ENCODE measurements at regions not wholly inside any gene's neighbourhood (a gene's known extent, or its start where the extent isn't known, plus 50 kb on each side); places are given as distances from the start of the nearest gene placed in this dataset.

DNA sequence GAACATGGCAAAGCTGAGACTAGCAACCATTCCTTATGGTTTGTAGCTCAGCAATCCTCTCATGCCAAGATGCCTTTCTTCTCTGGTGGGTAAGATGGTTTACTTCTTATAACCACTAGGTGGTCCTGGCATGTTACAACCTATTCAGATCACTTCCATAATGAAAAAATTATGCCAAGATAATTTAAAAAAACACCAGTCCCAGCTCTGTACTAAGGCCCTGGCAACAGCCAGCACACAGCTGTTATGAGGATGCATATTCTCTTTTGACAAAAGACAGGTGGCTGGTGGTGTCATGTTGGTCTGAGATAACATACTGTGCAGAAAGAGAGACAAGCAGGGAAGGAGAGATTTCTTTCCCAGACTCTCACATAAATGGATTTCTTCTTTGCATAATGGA lies 65.7 kb upstream of the FRMD4B start:
- Mint-ChIP-seq H3K27me3 (no peaks in the 10 kb centered on the region), H3K9me3 (no peaks in the 10 kb centered on the region), H3K36me3 (no peaks in the 10 kb centered on the region), H3K4me1 (no peaks in the 10 kb centered on the region), H3K4me3 (no peak overlapping the region), H3K27ac (no peak overlapping the region)
- ATAC-seq (ENCODE audit: low read depth) (no peak), DNase-seq (ENCODE audit: low spot score in 2 of 2) (no peak)

GRCh38 chr3:69448877-69449276 lies 63.0 kb upstream of the FRMD4B start:
- DNase-seq (ENCODE audit: low spot score in 2 of 2) (no peak), ATAC-seq (ENCODE audit: low read depth) (no peak)
- Mint-ChIP-seq H3K27me3 (no peaks in the 10 kb centered on the region), H3K4me1 (no peaks in the 10 kb centered on the region), H3K36me3 (no peaks in the 10 kb centered on the region), H3K27ac (no peak overlapping the region), H3K9me3 (no peaks in the 10 kb centered on the region), H3K4me3 (no peak overlapping the region)

GRCh38 chr3:69446402-69447072 lies 60.6 kb upstream of the FRMD4B start:
- DNase-seq (ENCODE audit: low spot score in 2 of 2) (no peak), ATAC-seq (ENCODE audit: low read depth) (no peak)
- H3K27me3 Mint-ChIP-seq = no peaks in the 10 kb centered on the region
- no peak overlapping the region for H3K4me3 Mint-ChIP-seq
- no peak overlapping the region for H3K27ac Mint-ChIP-seq
- H3K9me3 Mint-ChIP-seq = no peaks in the 10 kb centered on the region
- no peaks in the 10 kb centered on the region for H3K36me3 Mint-ChIP-seq
- H3K4me1 Mint-ChIP-seq = no peaks in the 10 kb centered on the region

DNA sequence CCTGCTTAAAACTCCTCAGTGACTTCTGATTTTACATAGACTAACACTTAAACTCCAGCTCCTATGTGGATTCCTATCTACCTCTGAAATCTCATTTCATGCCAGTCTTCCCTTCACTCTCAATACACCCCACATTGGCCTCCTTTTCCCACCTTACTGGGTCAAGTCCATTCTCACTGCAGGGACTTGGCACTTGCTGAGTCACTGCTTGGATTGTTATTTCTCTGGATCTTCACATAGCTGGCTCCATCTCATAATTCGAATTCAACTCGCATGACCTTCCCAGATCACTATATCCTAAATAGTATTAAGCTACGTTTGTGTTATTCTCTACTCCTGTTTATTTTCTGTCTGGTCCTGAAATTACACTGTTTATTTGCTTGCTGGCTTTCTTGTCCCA lies 59.6 kb upstream of the FRMD4B start:
- ATAC-seq (ENCODE audit: low read depth) = no peak

DNA sequence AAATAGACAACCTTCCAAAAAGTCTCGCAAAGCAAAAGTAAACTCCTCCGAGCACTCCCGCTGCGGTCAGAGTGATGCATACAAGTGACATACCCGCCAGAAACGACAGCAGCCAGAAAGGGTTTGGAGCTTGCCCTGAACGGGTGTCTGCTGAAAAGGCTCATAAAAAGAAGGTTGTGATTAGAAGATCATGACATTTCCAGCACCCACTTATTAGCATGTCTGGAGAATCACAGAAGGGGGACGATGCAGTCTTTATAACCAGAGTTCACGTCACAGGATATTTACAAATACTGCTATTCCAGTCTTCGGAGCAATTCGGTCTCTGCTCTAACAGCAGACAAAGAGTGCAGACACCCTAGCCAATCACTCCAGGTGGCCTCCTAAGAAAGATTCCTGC lies 59.1 kb upstream of the FRMD4B start:
- Mint-ChIP-seq H3K9me3 (no peaks in the 10 kb centered on the region), H3K27ac (no peak overlapping the region)
- DNase-seq (ENCODE audit: low spot score in 2 of 2) = no peak

More for the DNA sequence above, 59.6 kb upstream of the FRMD4B start:
- H3K36me3 Mint-ChIP-seq = no peaks in the 10 kb centered on the region
- H3K27me3 Mint-ChIP-seq = no peaks in the 10 kb centered on the region
- no peaks in the 10 kb centered on the region for H3K9me3 Mint-ChIP-seq
- H3K4me1 Mint-ChIP-seq = no peaks in the 10 kb centered on the region
- H3K4me3 Mint-ChIP-seq = no peak overlapping the region
- DNase-seq (ENCODE audit: low spot score in 2 of 2) = no peak
- no peak overlapping the region for H3K27ac Mint-ChIP-seq

DNA sequence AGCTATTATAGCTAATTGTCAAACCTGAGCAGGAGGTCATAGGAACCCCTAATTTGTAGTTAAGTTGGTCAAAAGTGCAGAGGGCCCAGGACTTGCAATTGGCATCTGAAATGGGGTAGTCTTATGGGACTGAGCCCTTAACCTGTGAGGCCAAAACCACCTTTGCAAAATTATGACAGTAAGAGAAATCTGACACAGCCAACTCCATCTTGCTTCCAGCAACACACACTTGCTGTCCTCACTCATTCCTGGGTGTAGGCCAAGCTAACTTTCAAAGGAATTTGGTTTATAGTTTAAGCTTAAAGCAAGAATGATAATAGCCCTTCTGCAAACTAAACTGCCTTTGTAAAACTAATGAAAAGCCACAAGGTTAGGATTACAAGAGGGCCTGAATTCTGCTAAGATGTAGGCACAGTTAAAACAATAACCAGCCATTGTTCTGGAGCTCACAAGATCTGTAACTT lies 57.6 kb upstream of the FRMD4B start:
- no peaks in the 10 kb centered on the region for H3K36me3 Mint-ChIP-seq
- peaks cover 3% of the 10 kb centered on the region for H3K4me1 Mint-ChIP-seq
- DNase-seq (ENCODE audit: low spot score in 2 of 2) = no peak
- no peaks in the 10 kb centered on the region for H3K9me3 Mint-ChIP-seq
- ATAC-seq (ENCODE audit: low read depth) = no peak
- no peak overlapping the region for H3K27ac Mint-ChIP-seq
- no peaks in the 10 kb centered on the region for H3K27me3 Mint-ChIP-seq
- H3K4me3 Mint-ChIP-seq = no peak overlapping the region

More for the DNA sequence above, 59.1 kb upstream of the FRMD4B start:
- no peak for ATAC-seq (ENCODE audit: low read depth)
- Mint-ChIP-seq H3K4me3 (no peak overlapping the region), H3K36me3 (no peaks in the 10 kb centered on the region), H3K4me1 (no peaks in the 10 kb centered on the region), H3K27me3 (no peaks in the 10 kb centered on the region)

DNA sequence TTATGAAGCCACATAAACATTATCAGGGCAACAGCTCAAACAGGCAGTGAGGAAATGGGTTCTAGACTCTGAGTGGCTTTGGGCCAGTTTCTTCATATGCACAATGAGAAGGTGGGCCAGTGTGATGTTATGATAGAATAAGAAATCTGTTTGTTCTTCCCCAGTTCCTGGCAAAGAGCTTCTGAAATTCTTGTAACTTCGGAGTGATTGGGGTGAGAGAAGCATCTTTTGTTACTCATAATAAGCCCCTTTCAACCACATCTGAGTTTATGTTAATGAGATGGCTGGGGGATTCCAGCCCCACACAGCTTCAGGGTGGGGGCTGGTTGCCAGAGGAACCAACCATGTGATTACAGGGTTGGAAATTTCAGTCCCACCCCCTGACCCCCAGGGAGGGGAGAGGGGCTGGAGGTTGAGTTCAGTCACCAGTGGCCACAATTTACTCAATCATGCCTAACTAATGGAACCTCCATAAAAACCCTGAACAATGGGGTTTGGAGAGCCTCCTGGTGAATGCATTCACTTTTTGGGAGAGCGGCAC lies 57.0 kb upstream of the FRMD4B start:
- H3K36me3 Mint-ChIP-seq = no peaks in the 10 kb centered on the region
- H3K4me3 Mint-ChIP-seq = no peak overlapping the region
- no peaks in the 10 kb centered on the region for H3K27me3 Mint-ChIP-seq
- no peaks in the 10 kb centered on the region for H3K9me3 Mint-ChIP-seq
- peaks cover 3% of the 10 kb centered on the region for H3K4me1 Mint-ChIP-seq
- H3K27ac Mint-ChIP-seq = no peak overlapping the region
- ATAC-seq (ENCODE audit: low read depth) (no peak), DNase-seq (ENCODE audit: low spot score in 2 of 2) (no peak)

- peak overlapping the region; percentile 31 for H3K27ac Mint-ChIP-seq
- H3K4me3 Mint-ChIP-seq = no peak overlapping the region
- DNase-seq (ENCODE audit: low spot score in 2 of 2) (no peak), ATAC-seq (ENCODE audit: low read depth) (no peak)
- H3K4me1 Mint-ChIP-seq = peaks cover 3% of the 10 kb centered on the region
- H3K27me3 Mint-ChIP-seq = no peaks in the 10 kb centered on the region
- no peaks in the 10 kb centered on the region for H3K36me3 Mint-ChIP-seq
- no peaks in the 10 kb centered on the region for H3K9me3 Mint-ChIP-seq
Measured at GRCh38 chr3:69441732-69442131, 55.8 kb upstream of the FRMD4B start.

DNA sequence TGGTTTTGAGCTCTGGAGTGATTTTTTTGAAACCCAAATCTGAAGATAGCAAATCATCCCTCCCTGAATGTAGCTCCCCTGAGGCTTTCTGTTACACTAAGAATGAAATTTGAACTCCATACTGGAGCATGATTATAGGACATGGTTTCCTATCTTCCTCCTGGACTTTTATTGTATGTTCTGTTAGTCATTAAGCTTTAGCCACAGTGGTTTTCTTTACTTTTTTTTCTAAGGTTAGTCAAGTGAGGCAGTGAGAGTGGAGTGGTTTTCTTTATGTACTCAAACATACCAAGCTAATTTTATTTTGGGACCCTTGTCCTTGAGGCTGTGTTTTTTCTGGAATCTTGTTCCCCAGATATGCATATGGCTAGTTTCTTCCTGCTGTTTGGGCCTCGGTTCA lies 55.2 kb upstream of the FRMD4B start:
- no peak overlapping the region for H3K27ac Mint-ChIP-seq

GRCh38 chr3:69439643-69440270 lies 53.9 kb upstream of the FRMD4B start:
- no peaks in the 10 kb centered on the region for H3K27me3 Mint-ChIP-seq
- no peak for ATAC-seq (ENCODE audit: low read depth)
- H3K9me3 Mint-ChIP-seq = no peaks in the 10 kb centered on the region
- no peaks in the 10 kb centered on the region for H3K36me3 Mint-ChIP-seq
- H3K27ac Mint-ChIP-seq = no peak overlapping the region
- DNase-seq (ENCODE audit: low spot score in 2 of 2) = no peak
- H3K4me1 Mint-ChIP-seq = peaks cover 3% of the 10 kb centered on the region
- H3K4me3 Mint-ChIP-seq = no peak overlapping the region

More for the DNA sequence above, 55.2 kb upstream of the FRMD4B start:
- Mint-ChIP-seq H3K9me3 (no peaks in the 10 kb centered on the region), H3K4me1 (peaks cover 3% of the 10 kb centered on the region), H3K36me3 (no peaks in the 10 kb centered on the region), H3K4me3 (no peak overlapping the region), H3K27me3 (no peaks in the 10 kb centered on the region)
- no peak for DNase-seq (ENCODE audit: low spot score in 2 of 2)
- no peak for ATAC-seq (ENCODE audit: low read depth)

DNA sequence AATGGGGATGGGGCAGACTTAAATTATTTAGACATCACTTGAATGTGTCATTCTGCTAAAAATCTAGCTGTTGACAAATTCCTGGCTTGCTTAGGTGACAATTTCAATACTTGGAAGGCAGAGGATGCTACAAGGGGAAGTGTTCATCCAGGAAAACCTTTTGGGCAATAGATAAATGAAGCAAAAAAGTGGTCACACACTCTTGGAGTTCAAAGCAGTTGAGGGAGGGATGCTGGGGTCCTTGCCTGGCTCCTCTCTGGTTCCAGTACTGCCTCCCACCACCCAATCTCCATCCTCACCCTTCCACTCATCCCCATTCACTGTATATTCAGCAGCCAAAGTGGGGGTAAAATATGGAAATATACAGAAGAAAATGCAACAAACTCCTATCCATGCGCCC lies 52.6 kb upstream of the FRMD4B start:
- Mint-ChIP-seq H3K36me3 (no peaks in the 10 kb centered on the region), H3K4me1 (peaks cover 3% of the 10 kb centered on the region), H3K27ac (no peak overlapping the region), H3K4me3 (no peak overlapping the region), H3K27me3 (no peaks in the 10 kb centered on the region), H3K9me3 (no peaks in the 10 kb centered on the region)
- no peak for ATAC-seq (ENCODE audit: low read depth)
- DNase-seq (ENCODE audit: low spot score in 2 of 2) = no peak

GRCh38 chr3:69435274-69436265 lies 49.7 kb upstream of the FRMD4B start:
- H3K27me3 Mint-ChIP-seq = no peaks in the 10 kb centered on the region
- no peaks in the 10 kb centered on the region for H3K9me3 Mint-ChIP-seq
- H3K27ac Mint-ChIP-seq = no peak overlapping the region
- H3K4me3 Mint-ChIP-seq = no peak overlapping the region
- H3K36me3 Mint-ChIP-seq = no peaks in the 10 kb centered on the region
- DNase-seq (ENCODE audit: low spot score in 2 of 2) = no peak
- no peak for ATAC-seq (ENCODE audit: low read depth)
- H3K4me1 Mint-ChIP-seq = peaks cover 3% of the 10 kb centered on the region
